ENCODE measurements at regions not wholly inside any gene's neighbourhood (a gene's known extent, or its start where the extent isn't known, plus 50 kb on each side); places are given as distances from the start of the nearest gene placed in this dataset.

- no peak for TF ChIP-seq CTCF (IDR thresholded peaks at IDR 0.05; ENCODE audit: low read depth, low read length, missing control alignments)
- Histone ChIP-seq H3K4me3 (ENCODE audit: low read depth, low read length) (no peak overlapping the region), H3K27ac (no peak overlapping the region), H3K27me3 (replicated peaks) (no peaks in the 10 kb centered on the region), H3K36me3 (replicated peaks) (no peaks in the 10 kb centered on the region)
- in situ Hi-C loops (cut with HindIII; ENCODE audit: low pct_ligation_motif_present, low sequenced_read_pairs), result no loop called here
- no peak for DNase-seq
Observed at GRCh38 chr2:147639891-147640290, 204.9 kb upstream of the ACVR2A start.

GRCh38 chr2:147639386-147639785 is 205.4 kb upstream of the ACVR2A start:
- no peak overlapping the region for H3K27ac ChIP-seq
- no peaks in the 10 kb centered on the region for H3K36me3 ChIP-seq (replicated peaks)
- no peak for DNase-seq
- H3K4me3 ChIP-seq (ENCODE audit: low read depth, low read length), result no peak overlapping the region
- in situ Hi-C loops (cut with HindIII; ENCODE audit: low pct_ligation_motif_present, low sequenced_read_pairs), result no loop called here
- no peak for TF ChIP-seq CTCF (IDR thresholded peaks at IDR 0.05; ENCODE audit: low read depth, low read length, missing control alignments)
- H3K27me3 ChIP-seq (replicated peaks), result no peaks in the 10 kb centered on the region

- no peak for DNase-seq
Observed at GRCh38 chr2:147636886-147637285, 207.9 kb upstream of the ACVR2A start.

GRCh38 chr2:147636238-147636882 is 208.5 kb upstream of the ACVR2A start:
- in situ Hi-C loops (cut with HindIII; ENCODE audit: low pct_ligation_motif_present, low sequenced_read_pairs), result no loop called here
- Histone ChIP-seq H3K27me3 (replicated peaks) (no peaks in the 10 kb centered on the region), H3K36me3 (replicated peaks) (no peaks in the 10 kb centered on the region), H3K4me3 (ENCODE audit: low read depth, low read length) (no peak overlapping the region), H3K27ac (no peak overlapping the region)
- no peak for DNase-seq
- no peak for TF ChIP-seq CTCF (IDR thresholded peaks at IDR 0.05; ENCODE audit: low read depth, low read length, missing control alignments)

More at GRCh38 chr2:147636886-147637285, 207.9 kb upstream of the ACVR2A start:
- Histone ChIP-seq H3K36me3 (replicated peaks) (no peaks in the 10 kb centered on the region), H3K4me3 (ENCODE audit: low read depth, low read length) (no peak overlapping the region), H3K27me3 (replicated peaks) (no peaks in the 10 kb centered on the region), H3K27ac (no peak overlapping the region)
- no peak for TF ChIP-seq CTCF (IDR thresholded peaks at IDR 0.05; ENCODE audit: low read depth, low read length, missing control alignments)
- in situ Hi-C loops (cut with HindIII; ENCODE audit: low pct_ligation_motif_present, low sequenced_read_pairs), result no loop called here

GRCh38 chr2:147634826-147635225 is 210.0 kb upstream of the ACVR2A start:
- in situ Hi-C loops (cut with HindIII; ENCODE audit: low pct_ligation_motif_present, low sequenced_read_pairs), result no loop called here

More at GRCh38 chr2:147634826-147635225, 210.0 kb upstream of the ACVR2A start:
- no peak overlapping the region for H3K4me3 ChIP-seq (ENCODE audit: low read depth, low read length)
- no peak for DNase-seq
- H3K27me3 ChIP-seq (replicated peaks), result no peaks in the 10 kb centered on the region
- H3K36me3 ChIP-seq (replicated peaks), result no peaks in the 10 kb centered on the region
- no peak for TF ChIP-seq CTCF (IDR thresholded peaks at IDR 0.05; ENCODE audit: low read depth, low read length, missing control alignments)
- H3K27ac ChIP-seq, result no peak overlapping the region
